ENCODE measurements at regions not wholly inside any gene's neighbourhood (a gene's known extent, or its start where the extent isn't known, plus 50 kb on each side); places are given as distances from the start of the nearest gene placed in this dataset.

DNA sequence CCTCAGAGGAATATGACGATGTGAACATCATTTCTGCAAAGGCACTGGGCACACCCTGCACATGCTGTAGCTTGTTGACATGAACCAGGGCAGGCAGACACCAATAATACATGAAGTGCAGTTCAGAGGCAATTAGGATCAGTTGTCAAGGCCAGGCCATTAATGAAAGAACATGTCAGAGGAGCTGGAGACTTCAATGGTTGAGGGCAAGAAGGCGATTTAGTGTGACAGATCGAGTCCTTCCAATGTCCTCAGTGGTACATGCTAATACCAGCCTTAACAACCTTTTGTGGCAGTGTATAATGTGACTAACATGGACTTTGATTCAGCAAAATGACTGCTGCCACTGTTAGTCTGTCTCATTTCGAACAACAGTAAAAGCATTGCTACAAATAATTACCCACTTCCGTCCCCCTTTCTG lies 205.2 kb upstream of the NANOGP8 start:
- no peak for TF ChIP-seq EZH2 (IDR thresholded peaks at IDR 0.05; ENCODE audit: low read length, missing control alignments)
- no peak for TF ChIP-seq CTCF (conservative IDR thresholded peaks at IDR 0.05 in 1 of 2, IDR thresholded peaks at IDR 0.05 in 1 of 2; ENCODE audit: low read depth in 1 of 2, low read length in 2 of 2)
